Neural progenitor cell (in vitro differentiated cells): ENCODE measurements at regions not wholly inside any gene's neighbourhood (a gene's known extent, or its start where the extent isn't known, plus 50 kb on each side); places are given as distances from the start of the nearest gene placed in this dataset.
A peak's percentile ranks its signal among the peaks of the same experiment; 100 is the strongest.
"Not testable (repeated sequence)": the region's sequence is repeated elsewhere in the genome, so short reads cannot be mapped to it uniquely, and the experiment has no call there.

Experiments used
- DNase-seq: peaks from one replicate; pipeline ENCODE4 v3.0.0-alpha.2; 2016; ENCODE audit warnings: low spot score
- H2AFZ ChIP-seq: fragments of 200-600 bp; sonication (generic); replicated peaks from 2 replicates; pipeline ENCODE4 v1.6.1; 2016; ENCODE audit warnings: antibody characterized with exemption
- H3F3A ChIP-seq: fragments of 200-600 bp; sonication (generic); 2 replicates; pipeline ENCODE4 v1.6.1; 2016; ENCODE audit warnings: antibody characterized with exemption, low read depth
- H3K27ac ChIP-seq: fragments of 200-600 bp; sonication (generic); 2 replicates; pipeline ENCODE4 v1.5.1; 2016; ENCODE audit warnings: mild to moderate bottlenecking
- H3K27me3 ChIP-seq: fragments of 200-600 bp; sonication (generic); 2 replicates; pipeline ENCODE4 v1.6.1; 2016; ENCODE audit warnings: mild to moderate bottlenecking, moderate library complexity
- H3K36me3 ChIP-seq: fragments of 200-600 bp; sonication (generic); 2 replicates; pipeline ENCODE4 v1.5.1; 2016
- H3K4me1 ChIP-seq: fragments of 200-600 bp; sonication (generic); 2 replicates; pipeline ENCODE4 v1.6.1; 2016; ENCODE audit warnings: mixed run types
- H3K4me2 ChIP-seq: fragments of 200-600 bp; sonication (generic); 2 replicates; pipeline ENCODE4 v1.6.1; 2016
- H3K4me3 ChIP-seq: fragments of 200-600 bp; sonication (generic); 2 replicates; pipeline ENCODE4 v1.5.1; 2016
- H3K79me2 ChIP-seq: fragments of 200-600 bp; sonication (generic); 2 replicates; pipeline ENCODE4 v1.6.1; 2016; ENCODE audit warnings: low read depth
- H3K9ac ChIP-seq: fragments of 200-600 bp; sonication (generic); 2 replicates; pipeline ENCODE4 v1.6.1; 2016
- H3K9me3 ChIP-seq: fragments of 200-600 bp; sonication (generic); 2 replicates; pipeline ENCODE4 v1.5.1; 2016; ENCODE audit warnings: low read depth
- H4K20me1 ChIP-seq: fragments of 200-600 bp; sonication (generic); 2 replicates; pipeline ENCODE4 v1.6.1; 2016; ENCODE audit warnings: low read depth
- H3K27ac Mint-ChIP-seq: 3 replicates; pipeline ENCODE4 v1.8.0; 2021; ENCODE audit warnings: mixed read lengths
- H3K27me3 Mint-ChIP-seq: 2 replicates; pipeline ENCODE4 v1.8.0; 2022; ENCODE audit warnings: low read depth, mild to moderate bottlenecking, inconsistent platforms, moderate library complexity, mixed read lengths; ENCODE audit not compliant: insufficient read depth
- H3K36me3 Mint-ChIP-seq: 3 replicates; pipeline ENCODE4 v1.8.0; 2021; ENCODE audit warnings: mixed read lengths
- H3K4me1 Mint-ChIP-seq: 3 replicates; pipeline ENCODE4 v1.8.0; 2021; ENCODE audit warnings: mixed read lengths
- H3K4me3 Mint-ChIP-seq: 3 replicates; pipeline ENCODE4 v1.8.0; 2021; ENCODE audit warnings: mild to moderate bottlenecking, moderate library complexity, mixed read lengths
- H3K9me3 Mint-ChIP-seq: 3 replicates; pipeline ENCODE4 v1.8.0; 2020; ENCODE audit warnings: mixed read lengths
- EZH2 ChIP-seq: fragments of 200-600 bp; sonication (generic); IDR thresholded peaks from 2 replicates; pipeline ENCODE4 v1.6.1; 2017; ENCODE audit warnings: antibody characterized with exemption, mild to moderate bottlenecking, moderate library complexity
- EZH2phosphoT487 ChIP-seq: fragments of 200-600 bp; sonication (generic); IDR thresholded peaks from 2 replicates; pipeline ENCODE4 v1.6.1; 2017; ENCODE audit warnings: antibody characterized with exemption
- TF ChIP-seq, protein P1 (sequence below): fragments of 200-600 bp; sonication (generic); IDR thresholded peaks from 2 replicates; pipeline ENCODE4 v1.5.1; 2017; ENCODE audit warnings: antibody characterized with exemption, mild to moderate bottlenecking

DNA sequence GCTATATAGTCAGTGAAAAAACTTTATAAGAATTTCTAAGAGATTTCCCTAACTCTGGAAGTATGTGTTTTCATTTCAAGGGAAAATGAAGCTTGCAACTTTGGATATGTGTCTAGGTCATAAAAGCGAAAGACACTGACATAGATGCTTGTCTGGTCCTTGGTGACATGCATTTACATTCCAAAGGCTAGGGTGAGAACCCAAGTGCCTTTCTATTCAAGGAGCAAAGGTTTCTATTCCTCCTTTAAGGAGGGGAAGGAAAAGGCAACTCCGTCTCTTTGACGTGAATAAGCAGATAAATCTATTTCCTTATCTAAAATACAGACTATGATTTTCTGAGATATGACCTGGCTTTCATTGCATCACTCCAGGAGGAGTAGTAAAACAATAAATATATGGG lies 261.1 kb downstream of the CDH7 start:
- H3K27me3 ChIP-seq: no peaks in the 10 kb centered on the region
- Mint-ChIP-seq H3K27me3 (no peaks in the 10 kb centered on the region), H3K27ac (no peak overlapping the region), H3K4me1 (no peaks in the 10 kb centered on the region), H3K9me3 (peaks cover 3% of the 10 kb centered on the region), H3K36me3 (no peaks in the 10 kb centered on the region), H3K4me3 (no peak overlapping the region)
- TF ChIP-seq, protein P1, sequence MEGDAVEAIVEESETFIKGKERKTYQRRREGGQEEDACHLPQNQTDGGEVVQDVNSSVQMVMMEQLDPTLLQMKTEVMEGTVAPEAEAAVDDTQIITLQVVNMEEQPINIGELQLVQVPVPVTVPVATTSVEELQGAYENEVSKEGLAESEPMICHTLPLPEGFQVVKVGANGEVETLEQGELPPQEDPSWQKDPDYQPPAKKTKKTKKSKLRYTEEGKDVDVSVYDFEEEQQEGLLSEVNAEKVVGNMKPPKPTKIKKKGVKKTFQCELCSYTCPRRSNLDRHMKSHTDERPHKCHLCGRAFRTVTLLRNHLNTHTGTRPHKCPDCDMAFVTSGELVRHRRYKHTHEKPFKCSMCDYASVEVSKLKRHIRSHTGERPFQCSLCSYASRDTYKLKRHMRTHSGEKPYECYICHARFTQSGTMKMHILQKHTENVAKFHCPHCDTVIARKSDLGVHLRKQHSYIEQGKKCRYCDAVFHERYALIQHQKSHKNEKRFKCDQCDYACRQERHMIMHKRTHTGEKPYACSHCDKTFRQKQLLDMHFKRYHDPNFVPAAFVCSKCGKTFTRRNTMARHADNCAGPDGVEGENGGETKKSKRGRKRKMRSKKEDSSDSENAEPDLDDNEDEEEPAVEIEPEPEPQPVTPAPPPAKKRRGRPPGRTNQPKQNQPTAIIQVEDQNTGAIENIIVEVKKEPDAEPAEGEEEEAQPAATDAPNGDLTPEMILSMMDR: no peak
- no peak for TF ChIP-seq EZH2phosphoT487
- TF ChIP-seq EZH2: no peak
- H3K4me2 ChIP-seq: no peak overlapping the region
- no peaks in the 10 kb centered on the region for H3K79me2 ChIP-seq
- no peaks in the 10 kb centered on the region for H3K9me3 ChIP-seq
- H3K4me3 ChIP-seq: no peak overlapping the region
- peak overlapping the region; percentile 20 for H2AFZ ChIP-seq
- H3K27ac ChIP-seq: no peak overlapping the region
- H3K36me3 ChIP-seq: no peaks in the 10 kb centered on the region
- DNase-seq: peak; percentile 5
- H3K4me1 ChIP-seq: no peaks in the 10 kb centered on the region
- no peak overlapping the region for H3K9ac ChIP-seq
- no peaks in the 10 kb centered on the region for H3F3A ChIP-seq
- no peaks in the 10 kb centered on the region for H4K20me1 ChIP-seq

DNA sequence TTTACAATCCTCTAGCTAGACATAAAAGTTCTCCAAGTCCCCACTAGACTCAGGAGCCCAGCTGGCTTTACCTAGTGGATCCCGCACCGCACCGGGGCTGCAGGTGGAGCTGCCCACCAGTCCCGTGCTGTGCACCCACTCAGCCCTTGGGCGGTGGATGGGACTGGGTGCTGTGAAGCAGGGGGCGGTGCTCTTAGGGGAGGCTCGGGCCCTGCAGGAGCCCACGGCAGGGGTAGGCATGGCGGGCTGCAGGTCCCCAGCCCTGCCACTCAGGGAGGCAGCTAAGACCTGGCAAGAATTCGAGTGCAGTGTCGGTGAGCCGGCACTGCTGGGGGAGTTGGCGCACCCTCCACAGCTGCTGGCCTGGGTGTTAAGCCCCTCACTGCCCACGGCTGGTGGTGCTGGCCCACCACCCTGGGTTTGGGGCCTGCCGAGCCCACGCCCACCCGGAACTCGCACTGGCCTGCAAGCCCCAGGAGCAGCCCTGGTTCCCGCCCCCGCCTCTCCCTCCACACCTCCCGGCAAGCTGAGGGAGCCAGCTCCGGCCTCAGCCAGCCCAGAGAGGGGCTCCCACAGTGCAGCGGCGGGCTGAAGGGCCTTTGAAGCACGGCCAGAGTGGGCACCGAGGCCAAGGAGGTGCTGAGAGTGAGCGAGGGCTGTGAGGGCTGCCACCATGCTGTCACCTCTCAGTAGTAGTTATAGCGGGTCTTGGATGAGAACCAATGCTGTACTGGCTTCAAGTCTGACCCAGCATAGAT lies 255.2 kb downstream of the CDH7 start:
- no peaks in the 10 kb centered on the region for H3K4me1 Mint-ChIP-seq
- H3K9ac ChIP-seq: no peak overlapping the region
- H3K27me3 Mint-ChIP-seq: no peaks in the 10 kb centered on the region
- no peak for DNase-seq
- no peak overlapping the region for H3K27ac ChIP-seq
- no peak overlapping the region for H3K4me3 ChIP-seq
- no peaks in the 10 kb centered on the region for H3K79me2 ChIP-seq
- no peaks in the 10 kb centered on the region for H3K4me1 ChIP-seq
- H3K27me3 ChIP-seq: no peaks in the 10 kb centered on the region
- no peak overlapping the region for H3K4me3 Mint-ChIP-seq
- no peaks in the 10 kb centered on the region for H3K36me3 ChIP-seq
- no peaks in the 10 kb centered on the region for H3K36me3 Mint-ChIP-seq
- H2AFZ ChIP-seq: no peak overlapping the region
- H3K27ac Mint-ChIP-seq: no peak overlapping the region
- H3K9me3 ChIP-seq: no peaks in the 10 kb centered on the region
- peaks cover 6% of the 10 kb centered on the region for H3K9me3 Mint-ChIP-seq
- H3K4me2 ChIP-seq: no peak overlapping the region
- no peaks in the 10 kb centered on the region for H4K20me1 ChIP-seq
- H3F3A ChIP-seq: no peaks in the 10 kb centered on the region
- TF ChIP-seq EZH2: no peak
- TF ChIP-seq, protein P1: no peak
- no peak for TF ChIP-seq EZH2phosphoT487

DNA sequence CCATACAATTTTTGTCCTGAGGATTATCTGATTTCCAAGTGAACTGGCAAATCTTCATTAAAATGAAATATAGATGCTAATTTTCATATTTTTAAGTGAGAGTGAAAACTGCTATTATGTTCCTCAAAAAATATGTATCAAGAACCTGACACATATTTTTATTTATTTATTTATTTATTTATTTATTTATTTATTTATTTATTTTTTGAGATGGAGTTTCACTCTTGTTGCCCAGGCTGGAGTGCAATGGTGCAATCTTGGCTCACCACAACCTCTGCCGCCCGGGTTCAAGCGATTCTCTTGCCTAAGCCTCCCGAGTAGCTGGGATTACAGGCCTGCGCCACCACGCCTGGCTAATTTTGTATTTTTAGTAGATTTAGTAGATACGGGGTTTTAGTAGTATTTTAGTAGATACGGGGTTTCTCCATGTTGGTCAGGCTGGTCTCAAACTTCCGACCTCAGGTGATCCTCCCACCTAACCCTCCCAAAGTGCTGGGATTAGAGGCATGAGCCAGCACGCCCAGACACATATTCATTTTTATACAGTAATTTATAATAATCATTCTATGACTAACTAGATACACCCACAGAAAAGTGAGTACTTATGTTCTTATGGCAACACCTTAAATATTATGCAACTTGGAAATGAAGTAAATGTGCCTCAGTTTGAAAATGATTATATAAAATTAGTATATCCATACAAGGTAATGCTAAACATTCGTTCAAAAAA lies 248.3 kb downstream of the CDH7 start:
- H2AFZ ChIP-seq, H3F3A ChIP-seq, H3K27me3 ChIP-seq, H4K20me1 ChIP-seq, H3K9ac ChIP-seq, H3K36me3 ChIP-seq, H3K4me1 Mint-ChIP-seq, H3K79me2 ChIP-seq, H3K9me3 ChIP-seq, H3K4me1 ChIP-seq, H3K4me2 ChIP-seq, H3K27me3 Mint-ChIP-seq, H3K4me3 ChIP-seq, H3K4me3 Mint-ChIP-seq, H3K9me3 Mint-ChIP-seq, DNase-seq, H3K27ac ChIP-seq, H3K36me3 Mint-ChIP-seq, H3K27ac Mint-ChIP-seq: not testable (repeated sequence)

DNA sequence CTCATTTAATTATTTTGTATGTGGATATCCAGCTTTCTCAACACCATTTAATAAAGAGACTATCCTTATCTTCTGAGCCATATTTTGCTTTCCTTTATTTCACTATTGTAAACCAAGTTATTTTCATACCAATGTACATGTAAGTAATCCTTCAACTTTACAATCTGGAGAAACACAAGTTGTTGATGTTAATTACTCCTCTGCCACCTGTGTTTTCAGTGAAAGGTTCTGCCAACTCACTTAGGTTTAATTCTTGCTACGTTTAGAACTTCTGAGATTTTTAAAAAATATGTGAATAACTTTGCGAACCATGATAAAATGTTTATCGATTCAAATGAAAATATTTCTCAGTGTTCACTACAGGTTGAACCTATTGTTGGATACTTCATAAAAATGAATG lies 244.4 kb downstream of the CDH7 start:
- Histone ChIP-seq H3K27me3 (no peaks in the 10 kb centered on the region), H3K9ac (no peak overlapping the region), H3K27ac (no peak overlapping the region), H2AFZ (no peak overlapping the region), H3K4me1 (no peaks in the 10 kb centered on the region), H3K36me3 (no peaks in the 10 kb centered on the region), H3K9me3 (no peaks in the 10 kb centered on the region), H3K4me3 (no peak overlapping the region), H4K20me1 (no peaks in the 10 kb centered on the region), H3F3A (no peaks in the 10 kb centered on the region), H3K79me2 (no peaks in the 10 kb centered on the region), H3K4me2 (no peak overlapping the region)
- Mint-ChIP-seq H3K9me3 (no peaks in the 10 kb centered on the region), H3K4me1 (no peaks in the 10 kb centered on the region), H3K27me3 (no peaks in the 10 kb centered on the region), H3K36me3 (no peaks in the 10 kb centered on the region), H3K4me3 (no peak overlapping the region), H3K27ac (no peak overlapping the region)
- TF ChIP-seq, protein P1: no peak
- TF ChIP-seq EZH2 (no peak), EZH2phosphoT487 (no peak)
- DNase-seq: no peak
